ENCODE measurements at regions not wholly inside any gene's neighbourhood (a gene's known extent, or its start where the extent isn't known, plus 50 kb on each side); places are given as distances from the start of the nearest gene placed in this dataset.

- no peak for TF ChIP-seq CTCF (IDR thresholded peaks at IDR 0.05)
- H3K27ac Mint-ChIP-seq, result no peak overlapping the region
- POLR2A ChIA-PET, result no interaction called here
- no peaks in the 10 kb centered on the region for H3K27me3 Mint-ChIP-seq
- ATAC-seq (ENCODE audit: low read depth), result no peak
- no peaks in the 10 kb centered on the region for H3K4me1 Mint-ChIP-seq
- CTCF ChIA-PET, result no interaction called here
- H3K36me3 Mint-ChIP-seq (ENCODE audit: low read depth), result no peaks in the 10 kb centered on the region
- H3K9me3 Mint-ChIP-seq, result no peaks in the 10 kb centered on the region
- intact Hi-C loops (cut with micrococcal nuclease), result no loop called here
- DNase-seq, result no peak
- no peak overlapping the region for H3K4me3 Mint-ChIP-seq
Measured at GRCh38 chr12:116431677-116432300, 127.4 kb upstream of the MAP1LC3B2 start.

DNA sequence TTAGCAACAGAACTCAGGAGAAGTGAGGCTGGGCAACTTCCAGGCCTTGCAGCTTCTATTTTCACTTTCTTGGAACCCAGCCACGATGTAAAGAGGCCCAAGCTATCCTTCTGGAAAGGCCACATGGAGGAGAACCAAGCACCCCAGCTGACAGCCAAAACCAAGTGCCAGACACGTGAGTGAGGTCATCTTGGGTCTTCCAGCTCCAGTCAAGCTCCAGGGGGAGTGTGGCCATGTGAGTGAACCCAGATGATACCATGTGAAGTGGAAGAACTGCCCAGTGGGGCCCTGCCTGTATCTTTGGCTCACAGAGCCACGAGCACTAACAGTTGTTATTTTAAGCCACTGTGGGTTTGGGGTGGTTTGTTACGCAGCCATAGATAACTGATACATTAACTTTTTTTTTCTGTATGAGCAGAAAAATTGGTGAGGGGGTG lies 126.8 kb upstream of the MAP1LC3B2 start:
- ChIA-PET CTCF (no interaction called here), POLR2A (no interaction called here)
- TF ChIP-seq CTCF (IDR thresholded peaks at IDR 0.05), result no peak
- Mint-ChIP-seq H3K27me3 (no peaks in the 10 kb centered on the region), H3K36me3 (ENCODE audit: low read depth) (no peaks in the 10 kb centered on the region), H3K4me1 (no peaks in the 10 kb centered on the region), H3K27ac (no peak overlapping the region), H3K9me3 (no peaks in the 10 kb centered on the region), H3K4me3 (no peak overlapping the region)
- DNase-seq (no peak), ATAC-seq (ENCODE audit: low read depth) (no peak)
- intact Hi-C loops (cut with micrococcal nuclease), result no loop called here

- ChIA-PET POLR2A (no interaction called here), CTCF (no interaction called here)
- ATAC-seq (ENCODE audit: low read depth) (no peak), DNase-seq (no peak)
- intact Hi-C loops (cut with micrococcal nuclease), result no loop called here
- no peak for TF ChIP-seq CTCF (IDR thresholded peaks at IDR 0.05)
- Mint-ChIP-seq H3K4me3 (no peak overlapping the region), H3K27ac (no peak overlapping the region), H3K27me3 (no peaks in the 10 kb centered on the region), H3K9me3 (no peaks in the 10 kb centered on the region), H3K36me3 (ENCODE audit: low read depth) (no peaks in the 10 kb centered on the region), H3K4me1 (no peaks in the 10 kb centered on the region)
Measured at GRCh38 chr12:116433249-116433648, 125.9 kb upstream of the MAP1LC3B2 start.

DNA sequence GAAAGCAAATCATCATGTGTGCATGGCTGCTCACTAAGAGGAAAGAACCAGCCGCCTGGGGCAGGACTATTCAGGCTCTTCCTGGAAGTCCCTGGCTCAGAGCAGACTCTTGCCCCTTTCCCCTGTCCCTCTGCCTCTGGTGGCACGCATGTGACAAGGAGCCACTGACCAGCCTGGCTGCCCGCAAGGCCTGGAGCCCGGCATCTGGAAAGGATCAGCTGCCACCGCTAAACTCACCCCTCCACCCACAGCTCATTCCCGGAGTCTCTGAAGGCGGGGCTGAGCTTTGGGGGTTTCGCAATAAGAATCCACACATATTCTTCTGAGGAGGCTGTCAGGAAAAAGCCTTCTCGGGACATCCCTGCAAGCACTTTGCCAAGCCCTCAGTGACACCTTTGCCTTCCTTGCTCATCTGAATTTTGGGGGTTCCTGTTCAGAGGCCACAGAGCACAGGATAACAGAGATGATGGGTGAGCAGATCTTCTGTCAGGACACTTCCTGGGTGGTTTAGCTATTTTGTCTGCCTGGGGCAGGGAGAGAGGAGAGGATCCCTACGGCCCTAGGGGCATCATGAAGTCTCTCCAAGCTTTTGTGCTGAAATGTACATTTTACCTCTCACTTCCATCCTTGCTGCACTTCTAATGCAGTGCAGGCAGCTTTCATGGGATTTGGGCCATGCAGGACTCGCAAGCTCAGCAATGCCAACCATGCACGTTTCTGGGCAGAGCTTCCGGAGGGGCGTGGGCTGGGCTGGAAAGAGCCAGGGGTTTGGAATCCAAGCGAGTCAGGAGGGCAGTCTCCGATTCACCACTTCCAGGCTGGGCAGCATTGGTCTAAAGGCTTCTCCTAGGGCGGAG lies 124.8 kb upstream of the MAP1LC3B2 start:
- intact Hi-C loops (cut with micrococcal nuclease), result no loop called here
- no peak overlapping the region for H3K27ac Mint-ChIP-seq
- POLR2A ChIA-PET, result interaction anchor here (0.7 kb wide), 1 partner anchor 442 kb away, joined by 6 read pairs; no protein-coding TSS in a partner anchor

More for the DNA sequence above, 124.8 kb upstream of the MAP1LC3B2 start:
- no peaks in the 10 kb centered on the region for H3K9me3 Mint-ChIP-seq
- no peaks in the 10 kb centered on the region for H3K27me3 Mint-ChIP-seq
- CTCF ChIA-PET, result no interaction called here
- no peak overlapping the region for H3K4me3 Mint-ChIP-seq
- H3K4me1 Mint-ChIP-seq, result no peaks in the 10 kb centered on the region
- ATAC-seq (ENCODE audit: low read depth) (no peak), DNase-seq (no peak)
- no peaks in the 10 kb centered on the region for H3K36me3 Mint-ChIP-seq (ENCODE audit: low read depth)
- TF ChIP-seq CTCF (IDR thresholded peaks at IDR 0.05), result no peak

All from activated B cell treated with CpG ODN at 0.5 μM for 24 hours (primary cell).